ENCODE measurements at regions not wholly inside any gene's neighbourhood (a gene's known extent, or its start where the extent isn't known, plus 50 kb on each side); places are given as distances from the start of the nearest gene placed in this dataset.
A peak's percentile ranks its signal among the peaks of the same experiment; 100 is the strongest.

DNA sequence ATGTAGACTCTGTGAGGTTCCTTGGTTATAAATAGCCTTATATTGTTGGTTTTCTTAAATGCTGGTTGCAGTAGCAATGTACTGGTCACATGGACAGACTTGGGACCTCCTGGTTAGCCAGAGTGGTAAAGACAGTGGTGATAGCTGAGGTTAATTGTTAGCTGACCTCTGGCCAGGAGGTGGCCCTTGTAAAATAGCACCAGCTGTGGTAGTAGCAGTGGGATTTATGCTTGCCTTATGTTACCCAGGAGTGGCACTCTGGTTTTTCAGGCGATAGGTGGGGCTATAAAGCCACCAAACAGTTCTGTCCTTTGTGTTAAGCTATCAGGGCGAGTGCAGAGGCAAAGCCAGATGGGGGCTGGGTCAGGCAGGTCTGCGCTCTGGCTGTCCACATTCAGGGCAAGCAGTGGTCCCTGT is 94.8 kb upstream of the SRD5A2 start:
- H3K56ac ChIP-seq (ENCODE audit: insufficient read length, low read depth, low read length), result no peak overlapping the region
- Mint-ChIP-seq H3K9me3 (peaks cover 20% of the 10 kb centered on the region in 2 experiments), H3K4me1 (peaks cover 12 to 13% of the 10 kb centered on the region in 2 experiments), H3K27ac (no peak overlapping the region), H3K4me3 (no peak overlapping the region), H3K36me3 (ENCODE audit: insufficient read depth in 1 of 3, low read depth in 3 of 3) (peaks cover 0 to 1% (median 0%) of the 10 kb centered on the region in 3 experiments; a peak in 1 of 7 replicates), H3K27me3 (ENCODE audit: low read depth) (peaks cover 5% of the 10 kb centered on the region)
- no peaks in the 10 kb centered on the region for H3K9me3 ChIP-seq (ENCODE audit: control insufficient read depth, low read depth, low read length)
- peak; percentile 79 for DNase-seq
- no peak overlapping the region for H4K91ac ChIP-seq (ENCODE audit: insufficient read length, low read depth, low read length)
- no peaks in the 10 kb centered on the region for H3K79me2 ChIP-seq (ENCODE audit: insufficient read depth, low read length)
- H4K20me1 ChIP-seq (ENCODE audit: control insufficient read depth, insufficient read depth, insufficient read length), result no peaks in the 10 kb centered on the region
- no peaks in the 10 kb centered on the region for H3K79me1 ChIP-seq (ENCODE audit: insufficient read depth, low read depth, low read length, poor library complexity, severe bottlenecking)
- TF ChIP-seq, protein P1, sequence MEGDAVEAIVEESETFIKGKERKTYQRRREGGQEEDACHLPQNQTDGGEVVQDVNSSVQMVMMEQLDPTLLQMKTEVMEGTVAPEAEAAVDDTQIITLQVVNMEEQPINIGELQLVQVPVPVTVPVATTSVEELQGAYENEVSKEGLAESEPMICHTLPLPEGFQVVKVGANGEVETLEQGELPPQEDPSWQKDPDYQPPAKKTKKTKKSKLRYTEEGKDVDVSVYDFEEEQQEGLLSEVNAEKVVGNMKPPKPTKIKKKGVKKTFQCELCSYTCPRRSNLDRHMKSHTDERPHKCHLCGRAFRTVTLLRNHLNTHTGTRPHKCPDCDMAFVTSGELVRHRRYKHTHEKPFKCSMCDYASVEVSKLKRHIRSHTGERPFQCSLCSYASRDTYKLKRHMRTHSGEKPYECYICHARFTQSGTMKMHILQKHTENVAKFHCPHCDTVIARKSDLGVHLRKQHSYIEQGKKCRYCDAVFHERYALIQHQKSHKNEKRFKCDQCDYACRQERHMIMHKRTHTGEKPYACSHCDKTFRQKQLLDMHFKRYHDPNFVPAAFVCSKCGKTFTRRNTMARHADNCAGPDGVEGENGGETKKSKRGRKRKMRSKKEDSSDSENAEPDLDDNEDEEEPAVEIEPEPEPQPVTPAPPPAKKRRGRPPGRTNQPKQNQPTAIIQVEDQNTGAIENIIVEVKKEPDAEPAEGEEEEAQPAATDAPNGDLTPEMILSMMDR (conservative IDR thresholded peaks at IDR 0.05), result peak; percentile 74
- H3K18ac ChIP-seq (ENCODE audit: insufficient read length, low read depth, low read length), result no peak overlapping the region
- H2BK120ac ChIP-seq (ENCODE audit: low read depth, low read length, poor library complexity, severe bottlenecking), result no peak overlapping the region
- no peak overlapping the region for H2BK15ac ChIP-seq (ENCODE audit: low read depth, low read length)
- no peak overlapping the region for H3K23ac ChIP-seq (ENCODE audit: insufficient read length, low read depth, low read length)
- H4K5ac ChIP-seq (ENCODE audit: insufficient read length, low read depth, low read length), result no peak overlapping the region
- no peak overlapping the region for H2BK5ac ChIP-seq (ENCODE audit: insufficient read length, low read length)
- no peak overlapping the region for H3T11ph ChIP-seq (ENCODE audit: low read length)
- H4K8ac ChIP-seq (replicated peaks; ENCODE audit: insufficient read length, low read depth, low read length), result no peak overlapping the region
- no peak overlapping the region for H3K27ac ChIP-seq (ENCODE audit: insufficient read length, low read depth, low read length)
- H3K23me2 ChIP-seq (ENCODE audit: insufficient read length, low read depth, low read length, poor library complexity, severe bottlenecking), result no peaks in the 10 kb centered on the region
- no peak overlapping the region for H3K9ac ChIP-seq (ENCODE audit: extremely low read depth, insufficient read length, low read length)
- H3K4ac ChIP-seq (ENCODE audit: low read depth, low read length), result no peak overlapping the region
- no peak overlapping the region for H2AFZ ChIP-seq (ENCODE audit: low read length)
- WGBS (ENCODE audit: extremely low coverage, insufficient read length, low lambda C conversion rate), result no CpG with 5 or more reads among the region's 3 CpGs
- no peak overlapping the region for H2BK12ac ChIP-seq (ENCODE audit: insufficient read length, low read depth, low read length)
- H3K27me3 ChIP-seq (ENCODE audit: insufficient read depth, low read length), result no peaks in the 10 kb centered on the region
- no peak overlapping the region for H2AK5ac ChIP-seq (ENCODE audit: insufficient read length, low read length)
- H3K4me2 ChIP-seq (ENCODE audit: insufficient read depth, insufficient read length, low read length), result no peak overlapping the region
- no peaks in the 10 kb centered on the region; the same call in 1 of the 2 replicates for H3K4me1 ChIP-seq (ENCODE audit: insufficient read depth, low read length)
- H3K14ac ChIP-seq (ENCODE audit: insufficient read depth, low read length), result no peak overlapping the region
- H2BK20ac ChIP-seq (ENCODE audit: low read depth, low read length, poor library complexity, severe bottlenecking), result no peak overlapping the region

Measured in H9 (cell line).